ENCODE measurements at regions not wholly inside any gene's neighbourhood (a gene's known extent, or its start where the extent isn't known, plus 50 kb on each side); places are given as distances from the start of the nearest gene placed in this dataset.

DNA sequence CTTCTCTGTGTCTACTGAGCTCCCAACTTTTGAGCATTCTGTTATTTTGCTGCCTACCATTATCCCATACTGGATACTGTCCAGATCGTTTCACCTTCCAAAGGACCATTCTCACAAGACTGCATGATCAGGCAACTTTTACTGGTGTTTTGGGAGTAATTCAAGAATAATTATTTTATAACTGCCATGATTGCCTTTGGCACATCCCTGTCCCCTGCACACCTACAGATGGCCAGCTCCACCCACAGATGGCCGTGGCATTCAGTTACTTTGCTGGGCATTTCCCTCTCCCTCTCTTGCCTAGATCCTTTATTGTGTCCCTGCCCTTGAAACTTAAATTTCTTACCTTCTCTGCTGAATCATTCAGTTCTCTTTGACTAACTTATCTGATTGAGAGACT, 263.9 kb downstream of the DIPK2A start:
- DNase-seq, result no peak

DNA sequence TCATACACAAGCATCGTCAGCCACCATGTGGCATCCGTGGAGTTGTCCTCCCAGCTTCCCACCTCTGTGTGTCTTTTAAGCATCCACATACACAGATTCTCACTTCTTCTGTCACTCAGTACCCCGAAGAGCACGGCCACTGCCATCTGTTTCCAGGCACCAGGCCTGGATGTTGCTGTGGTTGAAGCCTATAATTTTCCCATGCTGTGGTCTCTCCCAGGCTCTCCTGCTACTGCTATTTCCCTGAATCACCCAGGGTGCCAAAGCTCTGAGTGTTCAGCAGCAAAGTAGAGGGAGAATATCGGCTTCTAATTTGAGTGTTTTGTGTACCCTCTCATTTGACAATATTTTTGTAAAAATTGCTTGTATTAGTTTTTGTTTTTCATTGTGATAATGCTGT, 265.7 kb downstream of the DIPK2A start:
- DNase-seq, result no peak

DNA sequence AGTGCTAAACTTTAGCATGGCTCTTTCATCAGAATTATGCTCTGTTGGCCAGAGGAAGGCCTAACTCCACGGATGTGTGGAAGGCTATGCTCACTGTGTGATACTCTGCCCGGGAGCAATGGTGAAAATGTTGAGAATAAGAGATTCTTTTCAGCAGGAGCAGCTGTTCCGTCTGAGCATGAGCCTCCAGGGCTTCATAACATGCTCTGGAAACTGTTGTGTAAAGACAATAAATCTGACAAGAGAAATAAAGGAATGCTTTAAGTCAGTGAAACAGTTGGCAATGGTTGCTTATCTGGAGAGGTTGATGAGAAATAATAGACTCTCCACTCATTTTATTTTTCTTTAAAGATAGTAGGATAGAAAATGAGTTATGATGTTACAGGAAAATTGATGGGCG, 269.8 kb downstream of the DIPK2A start:
- DNase-seq, result no peak

DNA sequence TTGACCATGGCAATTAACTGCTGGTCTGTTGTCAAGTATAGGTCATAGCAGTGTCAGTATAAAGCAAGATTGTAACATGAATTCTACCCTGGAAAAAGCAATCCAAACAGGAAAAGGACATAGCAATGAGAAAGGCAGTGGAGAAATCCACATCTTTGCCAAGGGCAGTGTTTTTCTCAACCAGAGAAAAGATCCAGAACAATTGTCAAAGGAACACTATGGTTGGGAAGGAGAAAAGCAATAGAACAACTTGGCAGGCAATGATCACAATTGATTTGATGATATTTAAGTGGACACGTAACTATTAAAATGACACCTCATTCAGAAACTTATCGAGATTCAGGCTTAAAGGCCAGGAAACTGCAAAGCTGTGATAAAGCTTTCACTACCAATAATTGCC, 271.1 kb downstream of the DIPK2A start:
- DNase-seq, result no peak

DNA sequence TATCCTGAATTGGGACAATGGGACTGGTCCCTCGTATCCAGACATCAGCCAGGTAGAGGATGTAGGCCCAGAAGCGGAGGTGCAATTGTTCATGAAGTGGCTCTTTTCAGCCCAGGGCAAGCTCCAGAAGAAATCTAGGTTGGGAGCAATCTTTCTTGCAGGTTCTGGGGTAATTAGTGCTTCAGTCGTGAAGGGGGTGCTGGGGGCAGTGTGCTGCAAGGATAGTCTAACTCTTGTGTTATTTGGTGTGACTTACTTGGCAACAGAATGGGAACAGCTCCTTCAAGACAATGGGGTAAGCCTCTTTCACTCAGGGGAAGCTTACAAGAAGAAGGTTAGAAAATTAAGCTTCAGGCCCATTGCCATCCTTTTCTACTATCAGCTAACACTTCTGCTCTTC, 273.0 kb downstream of the DIPK2A start:
- no peak for DNase-seq

DNA sequence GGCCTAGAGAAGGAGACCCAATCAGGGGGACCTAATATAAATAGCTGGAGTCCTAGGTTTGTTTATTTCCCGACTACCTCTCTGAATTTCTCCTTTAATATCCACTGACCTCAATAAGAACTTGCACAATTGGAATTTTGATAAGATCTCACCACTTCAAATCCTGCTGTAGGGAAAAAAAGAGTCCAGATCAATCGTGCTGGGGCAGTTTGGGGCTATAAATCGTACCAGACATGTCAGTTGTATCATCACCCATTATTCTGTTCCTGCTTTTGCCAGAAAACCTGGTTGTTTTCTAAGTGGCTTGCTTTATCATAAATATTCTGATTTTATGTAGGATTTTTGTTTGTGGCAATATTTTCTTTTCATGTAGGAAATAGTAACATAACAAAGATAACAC, 281.3 kb downstream of the DIPK2A start:
- DNase-seq, result no peak

DNA sequence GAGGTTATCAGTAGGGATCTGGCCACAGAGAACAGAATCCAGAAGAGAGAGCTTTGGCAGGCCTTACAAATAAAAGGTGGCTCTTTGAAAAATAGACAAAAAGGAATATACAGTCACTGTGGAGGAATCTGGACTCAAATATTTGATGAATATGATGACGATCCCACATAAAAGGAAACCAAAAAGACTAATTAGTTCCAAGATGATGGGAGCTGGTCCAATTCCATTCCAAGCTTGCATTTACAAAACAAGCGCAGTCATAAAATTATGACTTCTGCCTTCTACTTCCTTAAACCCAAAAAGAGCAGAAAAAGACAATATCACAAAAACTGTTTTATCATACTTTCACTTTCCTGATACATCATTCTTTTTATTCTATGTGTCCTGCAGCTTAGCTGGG, 285.8 kb downstream of the DIPK2A start:
- no peak for DNase-seq

DNA sequence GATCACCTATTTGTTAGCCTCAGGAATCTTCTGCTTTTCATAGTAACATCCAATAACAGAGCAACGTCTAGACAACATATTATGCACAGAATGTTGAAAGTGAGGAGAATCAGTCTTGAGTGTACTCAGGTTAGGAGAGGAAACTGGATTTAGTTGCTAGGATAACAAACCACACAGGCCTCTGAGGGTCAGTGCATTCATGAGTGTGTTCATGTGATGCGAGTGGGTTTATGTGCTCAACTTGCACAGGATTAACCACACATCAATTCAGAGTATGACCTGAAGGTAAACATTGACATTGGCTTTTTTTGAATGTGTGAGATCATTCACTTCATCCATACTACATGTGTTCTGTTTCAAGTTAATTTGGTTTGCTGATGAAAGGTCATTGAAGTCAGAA, 287.6 kb downstream of the DIPK2A start:
- no peak for DNase-seq

DNA sequence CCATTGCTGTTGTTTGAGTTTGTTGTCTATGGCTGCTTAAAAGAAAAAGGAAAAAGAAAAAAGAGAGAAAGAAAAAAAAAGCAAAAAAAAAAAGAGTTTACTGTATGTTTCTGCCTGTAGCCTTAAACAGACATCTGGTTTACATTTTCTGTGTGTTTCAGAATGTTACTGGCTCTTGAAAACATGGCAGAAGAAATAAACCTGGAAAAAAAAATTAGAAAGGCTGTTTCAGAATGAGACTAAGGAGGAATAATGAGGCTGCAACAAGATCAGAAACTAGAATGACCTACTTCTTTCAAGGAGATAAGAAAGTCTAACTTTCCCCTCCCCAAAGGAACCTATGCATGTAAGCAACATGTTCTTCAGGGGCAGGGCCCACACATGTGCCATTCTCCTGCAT, 292.1 kb downstream of the DIPK2A start:
- peak; percentile 32 for DNase-seq

DNA sequence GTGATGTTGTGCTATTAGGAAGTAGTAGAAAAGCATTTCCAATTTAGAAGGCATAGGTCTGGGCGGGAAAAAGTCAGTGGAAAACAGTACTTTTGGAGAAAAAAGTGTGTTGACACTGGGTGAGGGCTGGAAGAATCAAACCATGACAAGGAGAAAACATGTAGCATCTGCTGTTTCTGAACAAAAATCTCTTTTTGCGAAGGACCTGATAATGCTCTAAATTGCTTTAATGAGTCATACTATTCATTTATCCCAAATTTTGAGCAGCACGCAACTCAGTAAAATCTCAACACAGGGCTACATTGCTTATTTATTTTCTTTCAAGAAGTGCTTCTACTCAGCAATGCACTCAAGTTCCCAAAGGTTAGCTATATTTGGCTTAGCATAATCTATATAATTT, 292.7 kb downstream of the DIPK2A start:
- no peak for DNase-seq

DNA sequence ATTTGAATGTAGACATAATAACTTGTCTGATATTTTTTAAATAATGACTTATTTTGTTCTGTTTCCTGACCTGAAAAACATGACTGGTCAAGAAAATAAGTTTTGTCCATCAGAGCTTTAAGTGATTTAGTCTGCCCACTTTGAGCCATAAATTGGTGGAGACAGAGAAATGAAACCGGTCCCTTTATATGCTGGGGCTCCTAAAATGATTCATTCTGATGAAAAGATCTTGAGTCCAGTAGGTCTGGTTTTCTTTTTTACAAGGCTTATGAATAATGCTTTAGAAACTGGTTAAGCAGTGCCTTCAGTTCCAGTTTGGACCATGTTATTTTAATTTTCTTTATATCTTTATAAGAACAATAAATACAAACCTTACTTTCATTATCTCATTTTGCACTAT, 293.2 kb downstream of the DIPK2A start:
- DNase-seq, result no peak

DNA sequence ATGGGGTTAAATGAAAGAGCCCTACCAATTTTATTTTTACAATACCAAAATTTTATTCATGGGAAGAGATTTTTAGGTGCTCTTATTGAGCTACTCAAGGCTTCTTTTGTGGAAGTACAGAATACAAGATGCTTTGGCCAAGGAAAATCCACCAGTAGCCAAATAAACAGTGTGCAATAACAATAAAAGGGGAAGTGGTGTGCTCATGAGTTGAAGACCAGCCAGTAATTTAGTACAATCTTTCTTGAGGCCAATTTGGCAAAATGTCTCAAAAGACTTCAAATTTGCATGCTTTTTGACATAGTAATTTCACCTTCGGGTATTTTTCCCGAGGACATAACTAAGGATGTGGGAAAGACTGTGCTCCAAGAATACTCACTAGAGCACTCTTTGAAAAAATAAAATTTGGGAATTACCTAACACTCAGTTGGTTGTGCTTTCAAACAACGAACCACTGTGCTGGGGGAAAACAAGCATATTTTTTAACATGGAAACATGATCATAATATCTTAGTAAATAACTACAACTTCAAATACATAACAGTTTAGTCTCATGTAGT, 294.0 kb downstream of the DIPK2A start:
- DNase-seq, result no peak

DNA sequence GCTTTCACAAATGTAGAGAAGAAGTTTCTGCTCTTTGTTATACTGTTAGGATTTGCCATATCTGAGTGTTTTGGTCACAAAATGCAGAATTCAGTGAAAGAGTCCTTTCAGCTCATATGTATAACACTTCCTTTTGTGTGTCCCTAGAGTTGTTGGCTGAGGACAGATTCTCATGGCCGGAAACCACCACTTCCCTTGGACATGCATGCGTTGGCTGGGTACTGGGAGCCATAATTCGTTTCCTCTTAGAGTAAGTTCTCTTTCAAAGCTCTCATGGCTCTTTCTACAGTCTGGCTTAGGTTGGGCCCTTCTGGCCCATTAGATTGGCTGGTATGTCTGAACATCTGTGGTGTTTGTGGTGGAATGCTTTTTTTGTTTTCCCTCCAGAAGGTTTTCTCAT, 298.5 kb downstream of the DIPK2A start:
- DNase-seq, result no peak

DNA sequence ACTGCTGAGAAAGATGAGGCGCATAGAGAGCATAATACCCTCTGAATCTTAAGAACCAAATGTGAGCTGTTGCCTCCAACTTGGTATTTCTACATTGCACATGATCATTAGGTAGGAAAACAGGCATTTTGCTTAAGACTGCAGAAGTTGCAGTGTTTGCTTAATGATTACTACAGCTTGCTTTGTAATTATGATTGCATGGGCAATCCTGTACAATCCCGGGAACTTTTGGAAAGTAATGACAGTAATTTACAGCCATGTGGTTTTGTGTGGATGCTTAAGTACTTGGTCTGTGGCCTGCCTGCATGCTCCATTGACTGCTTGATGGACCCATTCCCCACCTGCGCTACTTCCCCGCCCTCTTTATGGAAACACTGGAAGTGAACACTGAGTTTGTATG, 301.1 kb downstream of the DIPK2A start:
- no peak for DNase-seq

DNA sequence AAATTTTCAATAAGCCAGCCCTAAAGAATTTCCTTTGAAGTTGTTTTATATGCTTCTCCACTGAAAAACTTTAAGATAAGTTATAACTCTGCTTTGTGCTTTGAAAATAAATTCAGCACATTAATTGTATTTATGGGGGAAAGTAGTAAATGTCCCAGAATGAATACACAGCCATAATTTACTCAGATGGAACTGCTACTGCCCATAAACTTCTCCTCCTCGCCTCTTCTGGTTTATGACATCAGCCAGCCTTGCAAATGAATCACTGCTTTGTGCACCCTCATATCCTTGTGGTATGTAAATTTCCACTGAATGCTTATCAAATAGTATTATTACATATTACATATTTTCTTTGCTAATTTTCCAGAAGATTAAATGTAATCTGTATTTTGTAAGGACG, 302.0 kb downstream of the DIPK2A start:
- DNase-seq, result no peak

DNA sequence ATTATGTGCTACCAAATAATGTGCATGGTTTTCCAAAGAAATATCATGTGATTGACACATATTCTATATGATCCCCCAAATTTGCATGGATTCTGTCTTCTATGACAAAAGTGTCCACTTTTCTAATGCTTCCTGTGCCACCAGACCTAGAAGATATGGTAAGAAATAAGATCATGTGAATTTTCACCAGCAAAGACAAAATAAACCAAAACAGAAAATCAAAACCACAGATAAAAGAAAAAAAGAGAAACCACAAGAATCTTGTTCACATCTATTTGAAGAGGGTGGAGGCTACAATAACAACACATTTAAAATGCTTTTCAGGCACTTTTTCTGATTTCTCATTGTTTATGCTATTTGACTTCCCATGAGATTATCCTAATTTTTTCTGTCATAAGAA, 303.4 kb downstream of the DIPK2A start:
- DNase-seq, result no peak

DNA sequence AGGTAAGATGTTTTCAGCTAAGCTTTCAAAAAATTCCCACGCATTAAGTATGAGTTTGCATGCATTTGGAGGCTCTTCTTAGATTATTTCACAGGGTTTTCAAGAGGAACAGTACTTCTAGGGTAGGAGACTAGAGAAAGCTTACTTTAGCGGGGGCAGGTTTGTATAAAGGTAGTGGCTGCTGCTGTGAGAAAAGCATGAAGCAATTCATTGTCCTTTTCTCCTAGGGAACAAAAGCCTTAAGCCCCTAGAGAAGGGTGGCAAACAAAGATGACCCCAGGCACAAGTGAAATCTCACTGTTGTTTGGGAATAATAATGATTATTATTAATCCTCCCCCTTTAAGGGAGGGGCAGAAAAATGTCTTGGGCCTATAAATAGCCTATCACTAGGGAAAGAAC, 310.7 kb downstream of the DIPK2A start:
- no peak for DNase-seq

DNA sequence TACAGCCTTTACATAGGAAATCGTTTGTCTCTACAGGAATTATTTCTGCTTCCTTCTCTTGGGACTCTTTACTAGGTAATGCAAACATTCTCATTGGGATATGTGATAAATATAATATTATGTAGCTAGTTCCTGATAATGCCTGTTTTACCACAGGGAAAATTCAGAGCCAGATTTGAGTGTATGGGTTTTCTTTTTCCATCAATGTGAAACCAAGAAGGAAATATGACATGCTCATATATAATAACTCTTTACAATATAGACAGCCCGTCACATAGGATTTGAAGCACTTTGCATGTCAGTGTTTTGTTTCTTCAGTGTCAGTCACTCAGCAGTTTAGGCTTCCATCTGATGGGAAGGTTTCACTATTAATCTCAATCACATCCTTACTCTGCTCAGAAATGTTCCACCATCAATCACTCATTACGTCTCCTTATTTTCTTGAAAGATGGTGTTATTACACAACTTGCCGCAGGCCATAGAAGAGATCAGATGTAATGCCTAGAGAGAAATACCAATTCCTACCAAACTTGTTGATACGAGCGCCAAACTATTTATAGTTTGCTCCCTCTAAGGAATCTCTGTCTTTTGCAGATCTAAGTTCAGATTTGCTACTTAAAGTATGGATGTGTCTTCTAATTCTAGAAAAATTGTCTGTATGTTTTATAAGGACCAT, 314.8 kb downstream of the DIPK2A start:
- DNase-seq, result no peak

DNA sequence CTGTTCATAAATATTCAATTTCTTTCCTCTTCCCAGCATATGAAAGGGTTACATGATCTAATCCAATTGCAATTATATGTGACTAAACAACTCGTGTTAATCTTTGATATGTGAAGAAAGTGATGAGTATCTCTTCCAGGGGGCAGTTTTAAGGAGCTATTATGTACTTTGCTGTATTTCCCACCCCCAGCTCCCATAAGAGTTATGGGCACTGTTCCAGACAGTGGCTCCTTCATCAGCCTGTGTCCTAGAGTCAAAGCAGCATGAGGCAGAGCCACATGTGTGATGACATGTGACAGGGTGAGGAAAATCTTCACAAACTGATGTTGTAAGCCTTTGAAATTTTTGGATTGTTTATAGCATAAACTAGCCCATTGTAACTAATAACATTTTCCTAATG, 315.4 kb downstream of the DIPK2A start:
- no peak for DNase-seq

DNA sequence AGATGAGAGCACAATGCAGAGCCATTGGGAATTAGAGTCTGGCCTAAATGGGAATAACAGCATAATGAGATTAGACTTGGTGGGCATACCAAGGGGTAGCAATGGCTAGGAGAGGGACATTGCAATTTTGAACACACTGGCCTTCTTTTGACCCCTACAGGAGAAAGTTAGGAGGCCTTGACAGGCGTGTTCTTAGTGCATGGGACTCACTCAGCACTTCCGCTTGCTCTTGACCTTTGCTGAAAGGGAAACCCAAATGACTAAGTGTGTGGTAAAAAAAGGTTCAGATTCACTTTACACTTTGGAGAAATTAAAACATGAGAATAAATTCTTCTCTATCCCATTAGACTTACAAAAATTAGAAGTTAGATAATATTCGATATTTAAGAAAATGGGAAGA, 317.4 kb downstream of the DIPK2A start:
- DNase-seq, result no peak

DNA sequence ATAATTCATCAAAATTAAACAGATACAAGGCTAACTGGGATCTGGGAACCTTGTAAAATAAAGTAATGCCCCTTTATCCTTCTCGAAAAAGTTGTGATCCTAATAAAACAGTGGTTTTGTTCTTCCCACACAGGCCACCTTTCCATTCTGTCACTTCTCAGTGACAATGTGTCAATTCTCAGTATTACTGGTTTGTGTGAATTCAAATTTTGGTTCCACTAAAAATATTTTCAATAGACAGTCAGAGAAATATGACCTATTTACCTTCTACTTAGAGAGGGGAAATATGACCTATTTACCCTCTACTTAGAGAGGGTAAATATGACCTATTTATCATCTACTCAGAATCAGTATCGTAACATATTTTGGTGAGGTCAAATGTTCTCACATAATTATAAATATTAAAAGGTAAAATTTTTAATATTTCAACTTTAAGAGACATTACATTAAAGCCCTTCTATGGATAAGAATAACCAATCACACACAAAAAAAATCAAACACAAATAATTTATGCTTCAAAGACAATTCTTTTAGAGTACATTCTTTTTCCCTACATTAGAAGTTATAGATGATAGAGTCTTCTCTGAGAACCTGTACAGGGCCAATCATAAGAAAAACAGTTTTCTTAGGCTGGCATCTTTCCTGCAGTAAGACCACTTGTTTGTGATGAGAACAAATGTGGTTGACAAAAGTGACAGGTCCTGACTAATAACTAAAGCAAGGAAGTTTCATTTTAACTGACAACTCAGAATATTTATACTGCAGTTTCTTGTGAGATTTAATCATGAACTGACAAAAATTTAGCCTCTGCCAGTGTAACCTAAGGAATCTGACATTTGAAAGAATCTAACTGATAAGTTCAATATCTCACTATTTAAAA, 323.3 kb downstream of the DIPK2A start:
- DNase-seq, result no peak

DNA sequence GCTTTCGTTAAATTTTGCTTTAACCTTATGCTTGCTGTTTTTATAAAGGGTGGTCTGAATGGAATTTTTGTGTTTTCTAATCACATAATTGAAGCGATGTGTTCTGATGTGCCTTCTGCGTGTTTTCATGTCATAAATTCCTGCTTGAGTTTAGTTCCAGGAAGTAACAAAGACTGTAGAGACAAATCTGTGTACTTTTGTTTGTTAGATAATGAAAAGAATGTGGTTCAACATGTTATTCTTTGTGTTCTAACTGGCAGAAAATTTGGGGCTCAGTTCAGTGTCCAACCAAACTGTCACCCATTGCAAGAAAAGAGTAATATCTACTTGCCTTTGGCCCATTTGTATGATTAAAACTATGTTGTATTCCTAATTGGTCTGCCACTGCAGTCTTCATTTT, 324.0 kb downstream of the DIPK2A start:
- DNase-seq, result no peak

DNA sequence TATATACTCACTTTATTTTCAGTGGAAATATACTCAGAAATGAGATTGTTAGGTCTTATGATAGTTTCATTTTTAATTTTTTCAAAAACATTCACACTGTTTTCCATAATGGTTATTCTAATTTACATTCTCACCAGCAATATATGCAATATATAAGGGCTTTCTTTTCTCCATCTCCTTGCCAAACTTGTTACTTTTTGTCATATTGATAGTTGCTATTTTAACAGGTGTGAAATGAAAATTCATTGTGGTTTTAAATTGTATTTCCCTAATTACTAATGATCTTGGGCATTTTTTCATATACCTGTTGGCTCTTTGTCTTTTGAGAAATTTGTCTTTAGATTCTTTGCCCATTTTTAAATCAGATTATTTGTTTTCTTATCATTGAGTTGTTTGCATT, 325.2 kb downstream of the DIPK2A start:
- DNase-seq, result no peak

DNA sequence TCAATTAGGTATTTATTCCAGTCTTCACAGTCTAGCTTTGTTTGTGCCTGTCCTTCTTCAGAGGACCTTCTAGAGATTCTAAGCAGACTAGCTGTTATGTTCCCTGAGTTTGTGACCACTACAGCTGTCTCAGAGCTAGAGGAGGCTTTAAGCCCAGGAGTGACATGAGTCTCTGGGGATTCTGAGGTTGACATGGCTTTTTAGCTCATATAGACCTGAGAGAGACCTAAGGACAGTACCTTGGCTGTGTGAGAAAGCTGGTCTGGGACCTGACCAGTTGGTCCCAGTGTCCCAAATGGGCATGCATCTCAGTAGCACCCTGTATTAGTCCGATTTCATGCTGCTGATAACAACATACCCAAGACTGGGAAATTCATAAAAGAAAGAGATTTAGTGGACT, 330.2 kb downstream of the DIPK2A start:
- DNase-seq, result no peak

Measured in NCI-H82 (cell line).